ENCODE measurements at regions not wholly inside any gene's neighbourhood (a gene's known extent, or its start where the extent isn't known, plus 50 kb on each side); places are given as distances from the start of the nearest gene placed in this dataset.
"Not testable (repeated sequence)": the region's sequence is repeated elsewhere in the genome, so short reads cannot be mapped to it uniquely, and the experiment has no call there.

GRCh38 chr2:51782921-51783765 lies 751.2 kb upstream of the NRXN1 start:
- no peak for ATAC-seq
- in situ Hi-C loops (cut with MboI; ENCODE audit: low sequenced_read_pairs in 4 of 4): no loop called here

GRCh38 chr2:51781691-51782090 lies 749.8 kb upstream of the NRXN1 start:
- in situ Hi-C loops (cut with MboI; ENCODE audit: low sequenced_read_pairs in 4 of 4): no loop called here
- ATAC-seq: no peak
- H3K9me3 ChIP-seq: no peaks in the 10 kb centered on the region
- no peaks in the 10 kb centered on the region for H3K36me3 ChIP-seq
- no peak for DNase-seq
- no peaks in the 10 kb centered on the region for H3K27me3 ChIP-seq
- no peak overlapping the region for H3K4me3 ChIP-seq
- H3K27ac ChIP-seq: no peak overlapping the region
- TF ChIP-seq POLR2A (IDR thresholded peaks at IDR 0.05) (no peak), CTCF (IDR thresholded peaks at IDR 0.05 in 4 of 5, conservative IDR thresholded peaks at IDR 0.05 in 1 of 5) (no peak)
- intact Hi-C loops (cut with DNase I; ENCODE audit: low total_unique reads): no loop called here
- H3K4me1 ChIP-seq: no peaks in the 10 kb centered on the region

More at GRCh38 chr2:51782921-51783765, 751.2 kb upstream of the NRXN1 start:
- intact Hi-C loops (cut with DNase I; ENCODE audit: low total_unique reads): no loop called here
- Histone ChIP-seq H3K4me3 (no peak overlapping the region), H3K36me3 (no peaks in the 10 kb centered on the region), H3K4me1 (no peaks in the 10 kb centered on the region), H3K27me3 (no peaks in the 10 kb centered on the region), H3K27ac (no peak overlapping the region), H3K9me3 (no peaks in the 10 kb centered on the region)
- TF ChIP-seq POLR2A (IDR thresholded peaks at IDR 0.05) (no peak), CTCF (IDR thresholded peaks at IDR 0.05 in 4 of 5, conservative IDR thresholded peaks at IDR 0.05 in 1 of 5) (no peak)
- no peak for DNase-seq

GRCh38 chr2:51780353-51780752 lies 748.4 kb upstream of the NRXN1 start:
- DNase-seq (no peak), ATAC-seq (no peak)
- H3K27me3 ChIP-seq: no peaks in the 10 kb centered on the region
- no peaks in the 10 kb centered on the region for H3K9me3 ChIP-seq
- no peak overlapping the region for H3K4me3 ChIP-seq
- TF ChIP-seq CTCF (IDR thresholded peaks at IDR 0.05 in 4 of 5, conservative IDR thresholded peaks at IDR 0.05 in 1 of 5) (no peak), POLR2A (IDR thresholded peaks at IDR 0.05) (no peak)
- no peak overlapping the region for H3K27ac ChIP-seq
- H3K36me3 ChIP-seq: no peaks in the 10 kb centered on the region
- no peaks in the 10 kb centered on the region for H3K4me1 ChIP-seq
- intact Hi-C loops (cut with DNase I; ENCODE audit: low total_unique reads): no loop called here
- in situ Hi-C loops (cut with MboI; ENCODE audit: low sequenced_read_pairs in 4 of 4): no loop called here

- intact Hi-C loops (cut with DNase I; ENCODE audit: low total_unique reads); in situ Hi-C loops (cut with MboI; ENCODE audit: low sequenced_read_pairs in 4 of 4); H3K4me3 ChIP-seq: not testable (repeated sequence)
Measured at GRCh38 chr2:51779723-51780122, 747.8 kb upstream of the NRXN1 start.

GRCh38 chr2:51778806-51779205 lies 746.9 kb upstream of the NRXN1 start:
- H3K4me3 ChIP-seq: no peak overlapping the region
- no peaks in the 10 kb centered on the region for H3K36me3 ChIP-seq
- no peaks in the 10 kb centered on the region for H3K9me3 ChIP-seq
- intact Hi-C loops (cut with DNase I; ENCODE audit: low total_unique reads) (no loop called here), in situ Hi-C loops (cut with MboI; ENCODE audit: low sequenced_read_pairs in 4 of 4) (no loop called here)
- H3K27ac ChIP-seq: no peak overlapping the region
- DNase-seq: no peak
- TF ChIP-seq CTCF (IDR thresholded peaks at IDR 0.05 in 4 of 5, conservative IDR thresholded peaks at IDR 0.05 in 1 of 5): no peak
- TF ChIP-seq POLR2A (IDR thresholded peaks at IDR 0.05): no peak
- ATAC-seq: no peak
- H3K4me1 ChIP-seq: no peaks in the 10 kb centered on the region
- no peaks in the 10 kb centered on the region for H3K27me3 ChIP-seq

More at GRCh38 chr2:51779723-51780122, 747.8 kb upstream of the NRXN1 start:
- H3K27ac ChIP-seq, DNase-seq, H3K27me3 ChIP-seq, H3K36me3 ChIP-seq, H3K4me1 ChIP-seq, H3K9me3 ChIP-seq, ATAC-seq: not testable (repeated sequence)

GRCh38 chr2:51774606-51775005 lies 742.7 kb upstream of the NRXN1 start:
- H3K4me1 ChIP-seq; intact Hi-C loops (cut with DNase I; ENCODE audit: low total_unique reads); H3K27ac ChIP-seq; DNase-seq; H3K27me3 ChIP-seq; ATAC-seq; H3K36me3 ChIP-seq; in situ Hi-C loops (cut with MboI; ENCODE audit: low sequenced_read_pairs in 4 of 4); H3K9me3 ChIP-seq; H3K4me3 ChIP-seq: not testable (repeated sequence)

All from gastrocnemius medialis (tissue), 4 donors.